ENCODE measurements at regions not wholly inside any gene's neighbourhood (a gene's known extent, or its start where the extent isn't known, plus 50 kb on each side); places are given as distances from the start of the nearest gene placed in this dataset.
"Not testable (repeated sequence)": the region's sequence is repeated elsewhere in the genome, so short reads cannot be mapped to it uniquely, and the experiment has no call there.

- DNase-seq: no peak
Measured at GRCh38 chr5:123720955-123721354, 209.0 kb downstream of the CSNK1G3 start.

- DNase-seq: no peak
Measured at GRCh38 chr5:123720339-123720738, 208.4 kb downstream of the CSNK1G3 start.

GRCh38 chr5:123719004-123719403 lies 207.0 kb downstream of the CSNK1G3 start:
- no peak for DNase-seq

GRCh38 chr5:123718238-123718637 lies 206.3 kb downstream of the CSNK1G3 start:
- no peak for DNase-seq

GRCh38 chr5:123717139-123717538 lies 205.2 kb downstream of the CSNK1G3 start:
- DNase-seq: no peak

GRCh38 chr5:123710031-123710430 lies 198.1 kb downstream of the CSNK1G3 start:
- no peak for DNase-seq

- DNase-seq: no peak
Measured at GRCh38 chr5:123709422-123709821, 197.4 kb downstream of the CSNK1G3 start.

- no peak for DNase-seq
Measured at GRCh38 chr5:123708074-123708806, 196.3 kb downstream of the CSNK1G3 start.

GRCh38 chr5:123706531-123706930 lies 194.6 kb downstream of the CSNK1G3 start:
- no peak for DNase-seq

- DNase-seq: no peak
Measured at GRCh38 chr5:123705741-123706140, 193.8 kb downstream of the CSNK1G3 start.

GRCh38 chr5:123701511-123702200 lies 189.7 kb downstream of the CSNK1G3 start:
- DNase-seq: no peak

GRCh38 chr5:123700624-123701287 lies 188.8 kb downstream of the CSNK1G3 start:
- DNase-seq: no peak

- DNase-seq: no peak
Measured at GRCh38 chr5:123699571-123699970, 187.6 kb downstream of the CSNK1G3 start.

GRCh38 chr5:123698937-123699336 lies 187.0 kb downstream of the CSNK1G3 start:
- DNase-seq: not testable (repeated sequence)

- no peak for DNase-seq
Measured at GRCh38 chr5:123696921-123697341, 185.0 kb downstream of the CSNK1G3 start.

GRCh38 chr5:123690821-123691220 lies 178.8 kb downstream of the CSNK1G3 start:
- no peak for DNase-seq

GRCh38 chr5:123681061-123681460 lies 169.1 kb downstream of the CSNK1G3 start:
- DNase-seq: no peak

- no peak for DNase-seq
Measured at GRCh38 chr5:123673107-123673506, 161.1 kb downstream of the CSNK1G3 start.

- DNase-seq: no peak
Measured at GRCh38 chr5:123671711-123672456, 159.9 kb downstream of the CSNK1G3 start.

GRCh38 chr5:123671042-123671441 lies 159.1 kb downstream of the CSNK1G3 start:
- DNase-seq: peak; percentile 5

All from effector CD4-positive, alpha-beta T cell (primary cell).